Thyroid gland (tissue), 4 donors: ENCODE measurements at regions not wholly inside any gene's neighbourhood (a gene's known extent, or its start where the extent isn't known, plus 50 kb on each side); places are given as distances from the start of the nearest gene placed in this dataset.

Experiments used
- DNase-seq, 2 donors: peaks; one replicate each; pipeline ENCODE4 v3.0.0-alpha.2; 2019
- H3K27ac ChIP-seq, 3 donors: fragments of 200-600 bp; sonication (generic); 1 replicate in 2 of 3; 2 replicates in 1 of 3; pipeline ENCODE4 v1.5.1; 2016 to 2019; ENCODE audit warnings: mild to moderate bottlenecking in 1 of 3, moderate library complexity in 1 of 3
- H3K27me3 ChIP-seq: fragments of 200-600 bp; sonication (generic); one replicate; pipeline ENCODE4 v1.5.1; 2019
- H3K36me3 ChIP-seq, 2 donors: fragments of 200-600 bp; sonication (generic); one replicate each; pipeline ENCODE4 v1.5.1; 2016 to 2019
- H3K4me1 ChIP-seq, 2 donors: fragments of 200-600 bp; sonication (generic); one replicate each; pipeline ENCODE4 v1.5.1; 2017 to 2019
- H3K4me3 ChIP-seq, 3 donors: fragments of 200-600 bp; sonication (generic); replicated peaks in 1 of 3; 1 replicate in 2 of 3; 2 replicates in 1 of 3; pipeline ENCODE4 v1.5.1; 2016; ENCODE audit warnings: mild to moderate bottlenecking in 1 of 3
- H3K9me3 ChIP-seq: fragments of 200-600 bp; sonication (generic); one replicate; pipeline ENCODE4 v1.5.1; 2017
- CTCF ChIP-seq, 6 experiments: fragments of 200-600 bp in 3 of 6; fragments of 450-650 bp in 3 of 6; sonication (generic) in 3 of 6; IDR thresholded peaks; one replicate each; pipeline ENCODE4 v1.5.1; 2016 to 2019; ENCODE audit warnings: antibody characterized with exemption in 6 of 6, mild to moderate bottlenecking in 2 of 6, inconsistent platforms in 1 of 6, moderate library complexity in 1 of 6
- POLR2A ChIP-seq, 2 donors: fragments of 450-650 bp; IDR thresholded peaks; one replicate each; pipeline ENCODE4 v1.6.1; 2017; ENCODE audit warnings: antibody characterized with exemption in 2 of 2, mild to moderate bottlenecking in 2 of 2, moderate library complexity in 1 of 2
- WGBS, 2 donors: methylation state at CpG; one replicate each; pipeline ENCODE4 v1.1.5; 2017; 5-methylcytosine and 5-hydroxymethylcytosine counted together
- intact Hi-C: fragments of 100-400 bp; cut with DNase I; formaldehyde crosslinking; loops from one replicate; pipeline ENCODE4 v1.15.1; 2023

DNA sequence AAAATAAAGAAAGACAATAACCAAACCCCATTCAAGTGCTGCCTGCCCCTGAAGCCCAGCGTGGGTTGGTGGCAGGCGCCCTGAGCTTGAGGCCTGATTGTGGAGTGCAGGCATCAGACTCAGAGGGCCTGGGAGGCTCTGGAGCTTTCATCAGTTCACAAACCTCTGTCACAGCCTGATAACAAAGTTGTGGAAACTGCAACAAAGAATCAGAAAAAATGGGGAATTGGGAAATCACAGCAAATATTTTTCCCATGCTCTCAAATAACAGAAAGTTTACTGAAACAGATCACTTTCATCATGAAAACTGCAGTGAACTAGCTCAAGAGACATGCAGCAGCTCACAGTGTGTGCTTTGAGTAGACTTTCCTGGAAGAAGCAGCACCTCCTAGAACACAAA, 793.6 kb downstream of the UQCRFS1 start:
- Histone ChIP-seq H3K27me3 (no peaks in the 10 kb centered on the region), H3K27ac (no peak overlapping the region), H3K4me3 (no peak overlapping the region), H3K4me1 (no peaks in the 10 kb centered on the region), H3K36me3 (no peaks in the 10 kb centered on the region), H3K9me3 (no peaks in the 10 kb centered on the region)
- TF ChIP-seq CTCF (IDR thresholded peaks at IDR 0.05) (no peak), POLR2A (IDR thresholded peaks at IDR 0.05) (no peak)
- WGBS, 2 donors = 93 to 96% methylated on average over 2 of the region's 2 CpGs
- intact Hi-C loops = no loop called here
- no peak for DNase-seq

GRCh38 chr19:28417361-28417760, 795.6 kb downstream of the UQCRFS1 start:
- Histone ChIP-seq H3K27ac (no peak overlapping the region), H3K9me3 (no peaks in the 10 kb centered on the region), H3K36me3 (no peaks in the 10 kb centered on the region), H3K4me3 (no peak overlapping the region), H3K27me3 (no peaks in the 10 kb centered on the region), H3K4me1 (no peaks in the 10 kb centered on the region)
- TF ChIP-seq POLR2A (IDR thresholded peaks at IDR 0.05) (no peak), CTCF (IDR thresholded peaks at IDR 0.05) (no peak)
- intact Hi-C loops = no loop called here
- WGBS, 2 donors = 57 to 75% methylated on average over 5 of the region's 5 CpGs
- DNase-seq = peak in 1 of 2 donors; percentile 2

- no peaks in the 10 kb centered on the region for H3K4me1 ChIP-seq
- WGBS, 2 donors = 92 to 96% methylated on average over 1 of the region's 1 CpG
- TF ChIP-seq CTCF (IDR thresholded peaks at IDR 0.05) = no peak
- no peak for TF ChIP-seq POLR2A (IDR thresholded peaks at IDR 0.05)
- no peaks in the 10 kb centered on the region for H3K27me3 ChIP-seq
- H3K9me3 ChIP-seq = no peaks in the 10 kb centered on the region
- H3K4me3 ChIP-seq = no peak overlapping the region
- H3K36me3 ChIP-seq = no peaks in the 10 kb centered on the region
- no peak for DNase-seq
- no peak overlapping the region for H3K27ac ChIP-seq
- intact Hi-C loops = no loop called here
Observed at GRCh38 chr19:28416245-28416644, 796.7 kb downstream of the UQCRFS1 start.

DNA sequence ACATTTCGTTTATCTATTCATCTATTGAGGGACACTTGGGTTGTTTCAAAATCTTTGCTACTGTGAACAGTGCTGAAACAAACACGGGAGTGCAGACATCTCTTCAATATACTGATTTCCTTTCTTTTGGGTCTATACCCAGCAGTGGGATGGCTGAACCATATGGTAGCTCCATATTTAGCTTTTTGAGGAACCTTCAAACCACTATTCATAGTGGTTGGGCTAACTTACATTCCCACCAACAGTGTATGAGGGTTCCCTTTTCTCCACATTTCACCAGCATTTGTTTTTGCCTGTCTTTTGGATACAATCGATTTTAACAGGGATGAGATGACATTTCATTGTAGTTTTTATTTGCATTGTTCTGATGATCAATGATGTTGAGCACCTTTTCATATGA, 798.2 kb downstream of the UQCRFS1 start:
- Histone ChIP-seq H3K4me3 (no peak overlapping the region), H3K27ac (no peak overlapping the region), H3K27me3 (no peaks in the 10 kb centered on the region), H3K36me3 (no peaks in the 10 kb centered on the region), H3K9me3 (no peaks in the 10 kb centered on the region), H3K4me1 (no peaks in the 10 kb centered on the region)
- no peak for DNase-seq
- 26 to 46% methylated on average over 3 of the region's 3 CpGs for WGBS, 2 donors
- intact Hi-C loops = no loop called here
- TF ChIP-seq POLR2A (IDR thresholded peaks at IDR 0.05) = no peak
- no peak for TF ChIP-seq CTCF (IDR thresholded peaks at IDR 0.05)

- H3K36me3 ChIP-seq = no peaks in the 10 kb centered on the region
- no peaks in the 10 kb centered on the region for H3K27me3 ChIP-seq
- H3K4me1 ChIP-seq = no peaks in the 10 kb centered on the region
- no peak overlapping the region for H3K27ac ChIP-seq
- H3K4me3 ChIP-seq = no peak overlapping the region
- H3K9me3 ChIP-seq = no peaks in the 10 kb centered on the region
- DNase-seq = no peak
- intact Hi-C loops = no loop called here
- TF ChIP-seq CTCF (IDR thresholded peaks at IDR 0.05) (no peak), POLR2A (IDR thresholded peaks at IDR 0.05) (no peak)
- WGBS, 2 donors = 58 to 61% methylated on average over 5 of the region's 5 CpGs
Observed at GRCh38 chr19:28409859-28410258, 803.1 kb downstream of the UQCRFS1 start.
